ENCODE measurements at regions not wholly inside any gene's neighbourhood (a gene's known extent, or its start where the extent isn't known, plus 50 kb on each side); places are given as distances from the start of the nearest gene placed in this dataset.

DNA sequence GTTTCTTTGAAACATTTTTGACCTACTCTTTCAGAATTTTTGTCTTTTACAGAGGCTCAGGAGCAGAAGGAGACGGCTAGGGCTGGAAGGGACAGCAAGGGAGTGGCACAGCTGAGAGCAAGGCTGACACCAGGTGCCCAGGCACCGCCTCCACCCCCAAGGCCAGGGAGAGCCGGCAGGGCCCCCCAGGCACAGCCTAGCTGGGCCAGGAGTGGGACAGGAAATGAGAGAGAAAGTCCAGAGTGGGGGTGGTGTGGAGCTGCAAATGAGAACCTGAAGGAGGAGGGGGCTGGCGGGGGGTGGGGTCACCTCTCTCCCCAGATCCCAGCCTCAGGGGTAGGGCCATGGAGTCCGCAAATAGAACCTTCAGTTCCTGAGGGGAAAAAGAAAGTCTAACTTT, 236.7 kb downstream of the CDC5L start:
- TF ChIP-seq CTCF (IDR thresholded peaks at IDR 0.05; ENCODE audit: borderline replicate concordance, insufficient read depth, low read depth, low read length): no peak
- no peak overlapping the region for H3K4me3 ChIP-seq (ENCODE audit: low read depth, low read length)

GRCh38 chr6:44624936-44625573, 237.5 kb downstream of the CDC5L start:
- no peak for TF ChIP-seq CTCF (IDR thresholded peaks at IDR 0.05; ENCODE audit: borderline replicate concordance, insufficient read depth, low read depth, low read length)
- H3K4me3 ChIP-seq (ENCODE audit: low read depth, low read length): no peak overlapping the region

- TF ChIP-seq CTCF (IDR thresholded peaks at IDR 0.05; ENCODE audit: borderline replicate concordance, insufficient read depth, low read depth, low read length): no peak
- H3K4me3 ChIP-seq (ENCODE audit: low read depth, low read length): no peak overlapping the region
These were observed 238.5 kb downstream of the CDC5L start for GRCh38 chr6:44625996-44626395.

DNA sequence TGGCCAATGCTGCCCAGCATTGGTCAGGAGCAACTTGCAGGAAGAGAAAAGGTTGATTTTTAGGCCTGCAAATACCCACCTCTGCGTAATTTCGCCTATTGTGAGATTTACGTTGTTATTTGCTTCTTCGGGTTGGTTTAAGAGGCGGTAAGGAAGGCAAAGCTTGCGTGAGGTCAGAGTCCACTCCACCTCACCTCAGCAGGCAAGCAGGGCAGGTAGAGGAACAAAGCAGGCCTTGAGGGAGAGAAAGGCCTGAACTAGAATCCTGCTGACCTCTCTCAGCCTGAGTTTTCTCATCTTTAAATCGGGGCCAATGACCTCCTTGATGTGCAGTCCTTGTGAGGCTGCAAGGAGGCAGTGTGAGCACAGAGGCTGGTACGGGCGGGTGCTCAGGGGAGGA, 239.1 kb downstream of the CDC5L start:
- no peak for TF ChIP-seq CTCF (IDR thresholded peaks at IDR 0.05; ENCODE audit: borderline replicate concordance, insufficient read depth, low read depth, low read length)
- H3K4me3 ChIP-seq (ENCODE audit: low read depth, low read length): no peak overlapping the region

- H3K4me3 ChIP-seq (ENCODE audit: low read depth, low read length): no peak overlapping the region
- no peak for TF ChIP-seq CTCF (IDR thresholded peaks at IDR 0.05; ENCODE audit: borderline replicate concordance, insufficient read depth, low read depth, low read length)
These were observed 239.8 kb downstream of the CDC5L start for GRCh38 chr6:44627091-44627882.

GRCh38 chr6:44627883-44628271, 240.4 kb downstream of the CDC5L start:
- H3K4me3 ChIP-seq (ENCODE audit: low read depth, low read length): no peak overlapping the region
- TF ChIP-seq CTCF (IDR thresholded peaks at IDR 0.05; ENCODE audit: borderline replicate concordance, insufficient read depth, low read depth, low read length): no peak

- no peak overlapping the region for H3K4me3 ChIP-seq (ENCODE audit: low read depth, low read length)
- TF ChIP-seq CTCF (IDR thresholded peaks at IDR 0.05; ENCODE audit: borderline replicate concordance, insufficient read depth, low read depth, low read length): no peak
These were observed 240.8 kb downstream of the CDC5L start for GRCh38 chr6:44628347-44628746.
